Fibroblast of peridontal ligament (primary cell): ENCODE measurements at regions not wholly inside any gene's neighbourhood (a gene's known extent, or its start where the extent isn't known, plus 50 kb on each side); places are given as distances from the start of the nearest gene placed in this dataset.
"Not testable (repeated sequence)": the region's sequence is repeated elsewhere in the genome, so short reads cannot be mapped to it uniquely, and the experiment has no call there.

ENCODE experiments used
- DNase-seq: peaks from one replicate; pipeline ENCODE4 v3.0.0-alpha.2; 2010; ENCODE audit errors: extremely low read depth

GRCh38 chr18:52046842-52047241, 293.2 kb upstream of the DCC start:
- no peak for DNase-seq

DNA sequence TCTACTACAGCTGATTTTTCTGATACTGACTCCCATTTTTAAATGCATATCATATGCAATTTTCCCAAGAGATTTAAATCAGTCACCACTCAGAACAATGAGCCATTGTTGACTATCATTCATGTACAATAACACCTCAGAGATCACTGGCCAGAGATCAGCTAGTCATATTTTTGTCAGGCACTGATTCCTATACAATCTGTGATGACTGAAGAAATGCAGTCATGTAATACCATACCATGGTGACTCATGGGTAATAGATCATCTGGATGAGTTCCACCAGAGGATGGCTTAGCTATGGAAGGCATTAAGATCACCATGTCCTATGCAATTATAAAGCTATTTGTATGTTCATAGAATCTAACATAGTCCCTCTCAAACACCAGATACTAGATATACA, 285.7 kb upstream of the DCC start:
- no peak for DNase-seq

- DNase-seq = no peak
Observed at GRCh38 chr18:52060607-52061304, 279.2 kb upstream of the DCC start.

DNA sequence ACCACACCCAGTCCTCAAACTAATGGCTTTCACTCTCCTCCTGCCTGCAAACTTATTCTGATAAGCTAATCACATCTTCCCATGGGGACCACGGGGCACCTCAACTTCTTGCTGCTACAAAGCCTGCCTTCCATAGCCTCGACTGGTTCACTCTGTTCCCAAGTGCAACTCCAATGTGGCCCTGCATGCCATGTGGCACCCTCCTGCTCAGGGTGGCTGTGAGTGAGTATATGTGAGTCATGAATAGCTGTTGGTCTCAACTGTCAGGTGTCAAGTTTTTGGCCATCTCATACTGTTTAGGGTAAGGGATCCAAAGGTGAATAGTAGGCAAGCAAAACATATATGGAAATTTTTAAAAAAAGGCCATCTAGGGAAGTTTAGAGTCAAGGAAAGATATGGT, 276.1 kb upstream of the DCC start:
- no peak for DNase-seq

- no peak for DNase-seq
Observed at GRCh38 chr18:52069201-52069600, 270.8 kb upstream of the DCC start.

DNA sequence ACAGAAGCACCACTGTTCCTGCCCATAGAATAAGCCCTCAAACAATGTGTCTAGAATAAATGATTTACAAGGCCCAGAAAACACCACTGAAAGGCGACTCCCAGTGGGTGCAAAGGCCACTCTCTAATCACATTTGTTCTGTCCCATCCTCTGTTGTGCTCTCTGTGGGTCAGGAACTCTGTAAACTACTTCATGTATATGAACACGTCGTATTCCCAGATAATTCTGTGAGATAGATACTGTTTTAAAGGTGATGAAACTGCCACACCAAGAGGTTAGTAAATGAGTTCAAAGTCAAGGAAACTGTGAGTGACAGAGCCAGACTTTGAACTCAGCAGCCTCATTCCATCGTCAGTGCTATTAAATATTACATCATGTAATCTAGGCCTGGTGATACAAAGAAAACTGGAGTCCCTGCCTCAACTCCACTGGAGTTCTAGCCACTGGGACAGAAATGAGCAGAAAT, 269.7 kb upstream of the DCC start:
- DNase-seq = no peak

DNA sequence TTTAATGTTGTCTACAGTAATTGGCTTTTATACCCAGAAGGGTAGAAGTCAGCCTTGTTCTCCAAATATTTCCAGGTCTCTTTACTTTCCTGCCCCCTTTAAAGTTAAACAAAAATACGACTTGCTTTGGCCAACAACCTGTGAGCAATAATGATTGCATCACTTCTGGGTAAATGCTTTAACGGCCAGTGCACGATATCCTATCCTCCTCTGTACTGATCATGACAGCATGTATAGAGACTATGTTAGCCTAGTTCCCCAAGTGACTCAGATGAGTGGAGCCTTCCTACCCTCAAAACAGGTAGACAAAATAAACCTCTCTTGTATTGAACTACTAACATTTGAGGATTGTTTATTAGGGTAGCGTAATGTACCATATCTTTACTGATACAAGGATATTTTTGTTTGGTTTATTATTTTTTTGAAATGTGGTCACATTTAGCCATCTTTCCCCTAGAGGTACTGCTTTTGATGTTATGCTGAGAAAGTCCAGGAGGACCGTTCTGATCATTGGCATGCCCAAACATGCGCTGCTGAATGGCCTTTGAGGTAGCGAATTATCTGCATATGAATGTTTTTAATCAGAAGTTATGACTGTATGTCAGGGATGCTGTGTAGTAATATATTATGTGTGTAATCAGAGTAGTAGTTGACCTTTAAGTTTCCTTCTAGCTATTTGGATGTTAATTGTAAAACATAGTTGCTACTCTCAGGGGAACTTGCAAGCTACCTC, 262.6 kb upstream of the DCC start:
- DNase-seq = no peak

DNA sequence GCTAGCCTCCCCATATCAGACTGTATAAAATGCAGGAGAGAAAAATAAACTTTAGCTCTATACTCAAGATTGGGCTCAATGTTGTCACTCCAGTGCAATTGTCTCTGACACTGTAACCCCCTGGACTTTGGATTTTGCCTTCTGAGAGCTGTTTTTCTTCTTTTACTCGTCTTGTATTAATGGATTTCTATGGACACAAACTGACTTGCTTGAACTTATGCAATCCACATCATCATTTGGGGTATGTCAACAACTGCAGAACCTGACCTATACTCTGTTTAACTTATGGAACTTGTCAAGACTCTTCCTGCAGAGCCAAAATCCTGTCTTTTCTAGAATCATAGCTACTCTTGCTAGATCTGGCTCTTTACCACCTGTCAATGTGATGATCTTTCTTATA, 257.8 kb upstream of the DCC start:
- no peak for DNase-seq

GRCh38 chr18:52087140-52087539, 252.9 kb upstream of the DCC start:
- no peak for DNase-seq

DNA sequence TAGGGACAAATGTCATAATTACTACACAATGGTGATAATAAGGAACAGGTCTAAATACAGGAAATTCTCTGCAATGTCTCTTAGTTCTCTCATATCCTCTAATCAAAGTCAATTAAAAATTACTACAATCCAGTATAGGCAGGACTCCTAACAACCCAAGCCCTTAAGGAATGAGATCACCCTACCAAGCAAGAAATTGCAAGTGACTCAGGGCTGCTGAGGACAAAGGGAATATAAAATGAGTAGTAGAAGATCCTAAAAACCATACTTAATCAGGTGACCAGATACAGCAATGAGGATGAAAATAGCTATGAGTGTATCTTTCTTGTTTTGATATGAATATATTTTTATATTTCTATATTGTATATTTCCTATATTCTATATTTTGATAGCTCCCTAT, 250.0 kb upstream of the DCC start:
- DNase-seq = no peak

- DNase-seq = no peak
Observed at GRCh38 chr18:52093171-52093570, 246.8 kb upstream of the DCC start.

GRCh38 chr18:52118684-52119083, 221.3 kb upstream of the DCC start:
- no peak for DNase-seq

GRCh38 chr18:52130624-52131301, 209.2 kb upstream of the DCC start:
- no peak for DNase-seq

DNA sequence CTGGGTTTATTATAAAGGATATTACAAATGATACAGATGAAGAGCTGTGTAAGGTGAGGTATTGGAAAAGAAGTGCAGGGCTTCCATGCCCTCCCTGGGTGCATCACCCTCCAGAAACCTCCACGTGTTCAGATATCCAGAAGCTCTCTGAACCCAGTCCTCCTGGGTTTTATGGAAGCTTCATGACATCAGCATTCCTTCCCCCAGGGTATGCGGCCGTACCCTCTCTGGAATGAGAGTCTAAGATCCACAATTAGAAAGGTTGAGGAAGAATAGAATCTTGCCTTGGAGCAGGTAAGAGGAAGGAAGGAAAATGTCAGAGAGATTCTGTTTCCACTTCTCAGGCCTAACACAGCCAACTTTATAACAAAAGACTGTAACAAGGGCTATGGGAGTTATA, 208.2 kb upstream of the DCC start:
- no peak for DNase-seq

DNA sequence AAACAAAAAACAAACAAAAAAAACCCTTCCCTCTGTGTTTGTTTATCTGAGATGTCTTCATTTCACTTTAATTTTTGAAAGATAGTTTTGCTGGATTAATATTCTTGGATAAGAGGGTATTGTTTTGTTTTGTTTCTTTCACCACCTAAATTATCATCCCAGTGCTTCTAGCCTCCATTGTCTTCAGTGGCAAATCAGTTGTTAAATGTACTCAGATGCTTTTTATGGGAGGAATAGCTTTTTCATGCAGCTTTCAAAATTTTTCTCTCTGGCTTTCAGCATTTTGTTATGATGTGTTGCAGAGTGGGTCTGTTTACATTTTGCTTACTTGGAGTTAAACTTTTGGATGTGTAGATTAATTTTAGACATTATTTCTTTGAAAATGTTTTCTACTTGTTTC, 203.5 kb upstream of the DCC start:
- no peak for DNase-seq

GRCh38 chr18:52140986-52141385, 199.0 kb upstream of the DCC start:
- no peak for DNase-seq

- no peak for DNase-seq
Observed at GRCh38 chr18:52150050-52150449, 189.9 kb upstream of the DCC start.

- DNase-seq = no peak
Observed at GRCh38 chr18:52152036-52152435, 188.0 kb upstream of the DCC start.

GRCh38 chr18:52156166-52156565, 183.8 kb upstream of the DCC start:
- no peak for DNase-seq

DNA sequence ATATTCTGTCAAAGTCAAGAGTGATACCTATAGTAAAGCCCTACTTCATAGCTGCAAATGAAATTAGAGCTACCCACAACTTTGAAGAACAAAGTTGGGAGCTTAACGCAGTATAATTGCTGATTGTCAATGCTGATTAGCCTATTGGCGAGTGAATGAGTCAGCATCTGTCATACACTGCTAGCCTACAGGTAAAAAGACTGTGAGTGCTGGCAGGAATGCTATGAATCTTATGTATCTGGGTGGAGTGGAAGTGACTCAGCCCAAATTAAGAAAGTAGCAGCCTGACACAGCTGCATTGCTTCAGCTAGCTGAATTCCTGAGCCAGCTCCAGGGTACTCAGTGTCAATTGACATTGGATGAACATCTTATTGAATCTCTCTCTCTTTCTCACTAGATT, 179.4 kb upstream of the DCC start:
- no peak for DNase-seq

DNA sequence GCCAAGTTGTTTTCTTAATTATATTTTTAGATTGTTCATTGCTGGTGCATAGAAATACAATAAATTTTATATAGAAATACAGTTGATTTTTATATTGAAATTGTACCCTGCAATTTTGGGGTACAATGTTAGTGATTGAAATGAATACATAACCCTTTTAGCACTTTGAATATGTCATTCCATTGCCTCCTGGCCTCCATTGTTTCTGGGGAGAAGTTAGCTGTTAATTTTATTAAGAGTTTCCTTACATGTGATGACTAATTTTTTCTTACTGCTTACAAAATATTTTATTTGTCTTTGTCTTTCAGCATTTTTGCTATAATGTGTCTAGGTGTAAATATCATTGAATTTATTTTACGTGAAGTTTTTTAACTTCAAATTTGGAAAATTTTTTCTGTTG, 176.5 kb upstream of the DCC start:
- no peak for DNase-seq

GRCh38 chr18:52168131-52168530, 171.9 kb upstream of the DCC start:
- not testable (repeated sequence) for DNase-seq

DNA sequence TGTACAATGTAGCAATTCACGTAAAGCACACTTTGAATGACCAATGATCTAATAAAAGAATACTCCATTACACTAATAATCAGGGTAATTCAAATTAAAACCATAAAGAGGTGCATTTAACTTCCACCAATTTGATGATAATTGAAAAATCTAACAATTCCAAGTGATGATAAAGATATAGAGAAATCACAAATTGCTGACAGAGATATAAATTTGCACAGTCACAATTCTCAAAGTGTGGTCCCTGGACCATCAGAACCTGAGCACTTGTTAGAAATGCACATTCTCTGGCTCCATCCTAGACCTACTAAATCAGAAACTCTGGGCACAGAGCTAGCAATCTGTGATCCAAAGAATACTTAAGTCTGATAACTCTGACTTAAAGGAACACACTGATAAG, 165.8 kb upstream of the DCC start:
- no peak for DNase-seq
